ENCODE measurements at regions not wholly inside any gene's neighbourhood (a gene's known extent, or its start where the extent isn't known, plus 50 kb on each side); places are given as distances from the start of the nearest gene placed in this dataset.
"Not testable (repeated sequence)": the region's sequence is repeated elsewhere in the genome, so short reads cannot be mapped to it uniquely, and the experiment has no call there.

- Histone ChIP-seq H3K36me3 (ENCODE audit: control insufficient read depth, insufficient read depth, low read length) (no peaks in the 10 kb centered on the region), H3K27me3 (ENCODE audit: control insufficient read depth, insufficient read depth, low read length) (no peaks in the 10 kb centered on the region), H3K27ac (ENCODE audit: low read length) (no peak overlapping the region), H3K4me3 (ENCODE audit: low read length) (no peak overlapping the region), H3K4me1 (ENCODE audit: control insufficient read depth, insufficient read depth, low read length) (no peaks in the 10 kb centered on the region), H3K9me3 (ENCODE audit: control insufficient read depth, insufficient read depth, low read length) (no peaks in the 10 kb centered on the region)
- Mint-ChIP-seq H3K36me3 (no peaks in the 10 kb centered on the region), H3K9me3 (peaks cover 0 to 2% of the 10 kb centered on the region in 2 donors), H3K4me3 (no peak overlapping the region), H3K4me1 (no peaks in the 10 kb centered on the region), H3K27me3 (ENCODE audit: low read depth in 2 of 2) (peaks cover 7 to 9% of the 10 kb centered on the region in 2 donors), H3K27ac (no peak overlapping the region)
- no peak for DNase-seq
- WGBS (ENCODE audit: insufficient coverage): no CpG with 5 or more reads among the region's 2 CpGs
- ATAC-seq: no peak
- intact Hi-C loops (cut with micrococcal nuclease): no loop called here
- no peak for TF ChIP-seq CTCF (IDR thresholded peaks at IDR 0.05)
Measured at GRCh38 chr5:152105085-152105484, 180.4 kb upstream of the GLRA1 start.

- intact Hi-C loops (cut with micrococcal nuclease): no loop called here
Measured at GRCh38 chr5:152104211-152104610, 179.6 kb upstream of the GLRA1 start.

GRCh38 chr5:152102908-152103307 is 178.3 kb upstream of the GLRA1 start:
- H3K27ac ChIP-seq (ENCODE audit: low read length); H3K27me3 ChIP-seq (ENCODE audit: control insufficient read depth, insufficient read depth, low read length); H3K4me1 ChIP-seq (ENCODE audit: control insufficient read depth, insufficient read depth, low read length); H3K4me3 Mint-ChIP-seq; ATAC-seq; H3K9me3 Mint-ChIP-seq; H3K36me3 ChIP-seq (ENCODE audit: control insufficient read depth, insufficient read depth, low read length); intact Hi-C loops (cut with micrococcal nuclease); H3K4me1 Mint-ChIP-seq; H3K27me3 Mint-ChIP-seq (ENCODE audit: low read depth in 2 of 2); H3K27ac Mint-ChIP-seq; DNase-seq; H3K9me3 ChIP-seq (ENCODE audit: control insufficient read depth, insufficient read depth, low read length); H3K36me3 Mint-ChIP-seq; H3K4me3 ChIP-seq (ENCODE audit: low read length): not testable (repeated sequence)
- WGBS (ENCODE audit: insufficient coverage): no CpG with 5 or more reads among the region's 1 CpG

More at GRCh38 chr5:152104211-152104610, 179.6 kb upstream of the GLRA1 start:
- Mint-ChIP-seq H3K36me3 (no peaks in the 10 kb centered on the region), H3K4me1 (no peaks in the 10 kb centered on the region), H3K9me3 (peaks cover 0 to 2% of the 10 kb centered on the region in 2 donors), H3K27ac (no peak overlapping the region), H3K27me3 (ENCODE audit: low read depth in 2 of 2) (peaks cover 7 to 9% of the 10 kb centered on the region in 2 donors), H3K4me3 (no peak overlapping the region)
- 74% methylated on average over 3 of the region's 3 CpGs for WGBS (ENCODE audit: insufficient coverage)
- ATAC-seq: no peak
- no peak overlapping the region for H3K27ac ChIP-seq (ENCODE audit: low read length)
- no peaks in the 10 kb centered on the region for H3K9me3 ChIP-seq (ENCODE audit: control insufficient read depth, insufficient read depth, low read length)
- H3K27me3 ChIP-seq (ENCODE audit: control insufficient read depth, insufficient read depth, low read length): no peaks in the 10 kb centered on the region
- no peaks in the 10 kb centered on the region for H3K36me3 ChIP-seq (ENCODE audit: control insufficient read depth, insufficient read depth, low read length)
- no peak for DNase-seq
- H3K4me1 ChIP-seq (ENCODE audit: control insufficient read depth, insufficient read depth, low read length): no peaks in the 10 kb centered on the region
- TF ChIP-seq CTCF (IDR thresholded peaks at IDR 0.05): no peak
- H3K4me3 ChIP-seq (ENCODE audit: low read length): no peak overlapping the region

- ATAC-seq (no peak), DNase-seq (no peak)
- Mint-ChIP-seq H3K4me3 (no peak overlapping the region), H3K27ac (no peak overlapping the region), H3K27me3 (ENCODE audit: low read depth in 2 of 2) (peaks cover 4 to 9% of the 10 kb centered on the region in 2 donors), H3K9me3 (no peaks in the 10 kb centered on the region), H3K4me1 (no peaks in the 10 kb centered on the region), H3K36me3 (no peaks in the 10 kb centered on the region)
- no peak for TF ChIP-seq CTCF (IDR thresholded peaks at IDR 0.05)
- H3K27me3 ChIP-seq (ENCODE audit: control insufficient read depth, insufficient read depth, low read length): no peaks in the 10 kb centered on the region
- H3K4me3 ChIP-seq (ENCODE audit: low read length): no peak overlapping the region
- no peak overlapping the region for H3K27ac ChIP-seq (ENCODE audit: low read length)
- 85% methylated on average over 2 of the region's 3 CpGs for WGBS (ENCODE audit: insufficient coverage)
- H3K4me1 ChIP-seq (ENCODE audit: control insufficient read depth, insufficient read depth, low read length): no peaks in the 10 kb centered on the region
- H3K36me3 ChIP-seq (ENCODE audit: control insufficient read depth, insufficient read depth, low read length): no peaks in the 10 kb centered on the region
- intact Hi-C loops (cut with micrococcal nuclease): no loop called here
- no peaks in the 10 kb centered on the region for H3K9me3 ChIP-seq (ENCODE audit: control insufficient read depth, insufficient read depth, low read length)
Measured at GRCh38 chr5:152102057-152102456, 177.4 kb upstream of the GLRA1 start.

Data from natural killer cell (primary cell).